ENCODE measurements at regions not wholly inside any gene's neighbourhood (a gene's known extent, or its start where the extent isn't known, plus 50 kb on each side); places are given as distances from the start of the nearest gene placed in this dataset.

GRCh38 chr13:84684048-84684662, 801.9 kb upstream of the SLITRK1 start:
- FAIRE-seq (no peak), DNase-seq (ENCODE audit: insufficient read length, low spot score) (no peak)
- TF ChIP-seq CTCF (IDR thresholded peaks at IDR 0.05; ENCODE audit: insufficient read depth, missing control alignments), result no peak

GRCh38 chr13:84683448-84683847, 801.2 kb upstream of the SLITRK1 start:
- no peak for TF ChIP-seq CTCF (IDR thresholded peaks at IDR 0.05; ENCODE audit: insufficient read depth, missing control alignments)
- DNase-seq (ENCODE audit: insufficient read length, low spot score) (no peak), FAIRE-seq (no peak)

- no peak for FAIRE-seq
- no peak for DNase-seq (ENCODE audit: insufficient read length, low spot score)
- no peak for TF ChIP-seq CTCF (IDR thresholded peaks at IDR 0.05; ENCODE audit: insufficient read depth, missing control alignments)
These were observed 795.6 kb upstream of the SLITRK1 start for GRCh38 chr13:84677836-84678235.

- DNase-seq (ENCODE audit: insufficient read length, low spot score) (no peak), FAIRE-seq (no peak)
- no peak for TF ChIP-seq CTCF (IDR thresholded peaks at IDR 0.05; ENCODE audit: insufficient read depth, missing control alignments)
These were observed 790.3 kb upstream of the SLITRK1 start for GRCh38 chr13:84672616-84673015.

GRCh38 chr13:84670245-84670644, 788.0 kb upstream of the SLITRK1 start:
- DNase-seq (ENCODE audit: insufficient read length, low spot score), result no peak
- TF ChIP-seq CTCF (IDR thresholded peaks at IDR 0.05; ENCODE audit: insufficient read depth, missing control alignments), result no peak
- FAIRE-seq, result peak; percentile 16

- FAIRE-seq (no peak), DNase-seq (ENCODE audit: insufficient read length, low spot score) (no peak)
- TF ChIP-seq CTCF (IDR thresholded peaks at IDR 0.05; ENCODE audit: insufficient read depth, missing control alignments), result no peak
These were observed 786.4 kb upstream of the SLITRK1 start for GRCh38 chr13:84668637-84669036.

- FAIRE-seq (no peak), DNase-seq (ENCODE audit: insufficient read length, low spot score) (no peak)
- TF ChIP-seq CTCF (IDR thresholded peaks at IDR 0.05; ENCODE audit: insufficient read depth, missing control alignments), result no peak
These were observed 780.2 kb upstream of the SLITRK1 start for GRCh38 chr13:84662491-84662890.
